AG09309 (cell line): ENCODE measurements at regions not wholly inside any gene's neighbourhood (a gene's known extent, or its start where the extent isn't known, plus 50 kb on each side); places are given as distances from the start of the nearest gene placed in this dataset.

Experiments used
- DNase-seq: peaks from one replicate; pipeline ENCODE4 v3.0.0-alpha.2; 2010; ENCODE audit warnings: low read depth
- H3K4me3 ChIP-seq: 2 replicates; pipeline ENCODE4 v1.5.1; 2011; ENCODE audit warnings: mild to moderate bottlenecking, low read depth, low read length, moderate library complexity; ENCODE audit not compliant: control insufficient read depth
- CTCF ChIP-seq: IDR thresholded peaks from 2 replicates; pipeline ENCODE4 v1.5.1; 2011; ENCODE audit warnings: mild to moderate bottlenecking, low read depth, low read length, inconsistent platforms; ENCODE audit not compliant: insufficient read depth, control insufficient read depth; ENCODE audit errors: missing control alignments

- DNase-seq = no peak
- TF ChIP-seq CTCF = no peak
- no peak overlapping the region for H3K4me3 ChIP-seq
These were observed 375.3 kb downstream of the HRH4 start for GRCh38 chr18:24835751-24836150.

GRCh38 chr18:24837066-24837465, 376.6 kb downstream of the HRH4 start:
- TF ChIP-seq CTCF = no peak
- peak; percentile 45 for DNase-seq
- no peak overlapping the region for H3K4me3 ChIP-seq

- no peak for TF ChIP-seq CTCF
- no peak for DNase-seq
- H3K4me3 ChIP-seq = no peak overlapping the region
These were observed 379.6 kb downstream of the HRH4 start for GRCh38 chr18:24840051-24840450.

GRCh38 chr18:24840640-24841039, 380.2 kb downstream of the HRH4 start:
- DNase-seq = no peak
- H3K4me3 ChIP-seq = no peak overlapping the region
- no peak for TF ChIP-seq CTCF

GRCh38 chr18:24841536-24841935, 381.1 kb downstream of the HRH4 start:
- H3K4me3 ChIP-seq = no peak overlapping the region
- TF ChIP-seq CTCF = no peak
- DNase-seq = no peak

- no peak for DNase-seq
- no peak overlapping the region for H3K4me3 ChIP-seq
- no peak for TF ChIP-seq CTCF
These were observed 382.7 kb downstream of the HRH4 start for GRCh38 chr18:24843123-24843522.

- DNase-seq = no peak
- TF ChIP-seq CTCF = no peak
- no peak overlapping the region for H3K4me3 ChIP-seq
These were observed 385.7 kb downstream of the HRH4 start for GRCh38 chr18:24846138-24846537.
